ENCODE measurements at regions not wholly inside any gene's neighbourhood (a gene's known extent, or its start where the extent isn't known, plus 50 kb on each side); places are given as distances from the start of the nearest gene placed in this dataset.
A peak's percentile ranks its signal among the peaks of the same experiment; 100 is the strongest.

DNA sequence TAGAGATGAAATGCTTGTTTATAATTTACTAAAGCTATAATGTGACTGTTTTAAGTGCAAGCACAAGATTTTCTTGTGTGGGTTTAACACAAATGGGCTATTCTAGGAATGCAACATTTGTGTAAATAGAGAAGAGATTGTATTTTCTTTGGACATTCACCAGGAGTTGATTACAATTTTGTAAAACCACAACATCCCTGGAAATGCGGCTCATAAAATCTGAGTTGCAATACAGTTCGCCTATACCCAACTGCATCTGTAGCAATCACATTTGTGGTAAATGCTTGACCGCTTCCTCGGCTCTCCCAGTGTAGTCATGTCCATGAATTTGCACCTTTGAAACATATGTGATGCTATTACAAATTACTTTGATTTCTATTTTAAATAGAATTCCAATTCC is 348.7 kb upstream of the CDH20 start:
- no peak for DNase-seq

DNA sequence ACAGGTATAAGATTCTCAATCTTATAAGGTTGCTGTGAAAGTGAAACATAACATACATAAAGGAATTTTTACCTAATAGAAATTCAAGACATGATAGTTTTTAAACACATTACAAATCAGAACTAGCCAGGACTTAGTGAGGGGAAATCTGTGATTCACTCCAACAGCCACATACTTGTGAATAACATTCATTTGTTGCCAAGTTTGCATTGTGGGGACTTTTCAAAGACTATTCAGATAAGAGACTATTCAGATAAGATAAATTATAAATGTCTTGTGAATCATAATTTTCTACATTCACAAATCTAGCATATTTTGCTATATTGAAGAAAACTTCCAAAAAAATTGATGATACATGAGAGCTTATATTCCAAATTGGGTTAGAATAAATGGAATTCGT is 345.3 kb upstream of the CDH20 start:
- no peak for DNase-seq

DNA sequence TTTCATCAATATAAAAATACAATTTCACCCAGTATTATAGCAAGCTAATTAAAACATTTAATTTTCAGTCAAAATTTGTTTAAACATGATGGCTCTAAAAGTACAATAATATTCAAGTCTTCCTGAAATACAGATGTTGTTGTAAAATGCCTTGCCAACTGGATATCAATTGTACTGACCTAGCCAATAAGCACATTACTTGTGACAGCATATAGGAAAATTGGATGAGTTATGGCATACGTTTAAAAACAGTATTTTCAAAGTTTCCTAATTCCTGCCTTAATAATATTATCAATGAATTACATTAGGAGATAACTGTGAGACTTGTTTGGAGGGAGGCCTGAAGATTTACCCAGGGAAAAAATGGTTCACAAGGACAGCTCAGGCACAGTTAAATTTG is 336.9 kb upstream of the CDH20 start:
- DNase-seq: no peak

DNA sequence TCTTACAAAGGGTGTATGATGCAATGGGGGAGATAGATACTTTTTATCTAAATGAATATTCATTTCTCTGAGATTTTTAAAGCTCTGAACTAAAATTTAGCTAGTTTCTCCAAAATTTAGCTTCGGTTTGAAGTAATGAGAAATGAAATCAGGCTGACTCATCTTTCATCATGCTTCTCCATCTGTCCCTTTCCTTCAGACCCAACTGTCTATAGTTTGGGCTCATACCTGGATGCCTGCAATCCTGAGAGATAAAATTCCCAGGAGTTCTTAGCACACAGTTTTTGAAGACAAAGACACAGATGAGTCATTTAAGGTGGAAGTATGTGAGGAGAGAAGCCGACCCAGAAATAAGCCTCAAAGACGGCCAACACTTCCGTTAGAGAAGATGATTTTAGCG is 336.4 kb upstream of the CDH20 start:
- no peak for DNase-seq

DNA sequence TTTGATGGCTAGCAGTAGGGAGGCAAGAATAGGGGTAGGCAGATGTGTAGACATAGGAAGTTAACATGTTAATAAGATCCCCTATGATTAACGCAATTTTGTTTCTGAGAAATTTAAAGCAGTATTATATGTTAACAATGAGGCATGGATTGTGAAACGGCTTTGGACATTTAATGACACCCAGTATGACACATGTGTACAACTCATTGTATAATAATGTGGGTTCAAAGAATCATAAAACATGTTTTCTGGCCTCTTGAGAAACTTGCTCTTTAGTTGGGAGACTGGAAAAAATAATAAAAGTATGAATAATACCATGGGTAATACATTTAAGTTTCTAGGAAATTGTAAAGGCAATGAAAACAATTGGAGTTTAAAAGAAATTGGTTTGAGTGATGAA is 332.1 kb upstream of the CDH20 start:
- DNase-seq: no peak

DNA sequence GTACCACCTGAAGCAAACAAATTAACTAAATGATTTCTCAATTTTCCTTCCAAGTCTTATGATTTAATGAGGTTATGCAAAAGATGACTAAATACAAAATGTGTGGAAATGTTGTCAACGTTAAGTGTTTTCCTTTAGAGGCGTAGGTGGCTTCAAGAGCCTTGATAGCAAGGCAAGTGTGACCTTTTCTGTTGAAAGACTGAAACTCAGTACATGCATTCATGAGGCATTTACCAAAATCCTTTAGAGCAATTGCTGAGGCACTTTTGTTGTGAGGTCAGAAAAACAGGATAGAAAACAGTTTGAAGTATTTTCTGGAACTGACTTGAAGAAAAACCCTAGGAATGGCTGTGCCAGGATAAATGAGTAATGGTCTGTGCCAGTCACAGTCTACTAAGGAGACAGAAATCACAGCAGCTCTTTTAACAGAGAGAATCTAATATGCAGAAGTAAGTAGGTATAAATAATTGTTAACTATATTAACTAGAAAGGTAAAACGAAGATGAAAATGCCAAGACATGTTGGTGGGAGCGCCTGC is 326.5 kb upstream of the CDH20 start:
- no peak for DNase-seq

DNA sequence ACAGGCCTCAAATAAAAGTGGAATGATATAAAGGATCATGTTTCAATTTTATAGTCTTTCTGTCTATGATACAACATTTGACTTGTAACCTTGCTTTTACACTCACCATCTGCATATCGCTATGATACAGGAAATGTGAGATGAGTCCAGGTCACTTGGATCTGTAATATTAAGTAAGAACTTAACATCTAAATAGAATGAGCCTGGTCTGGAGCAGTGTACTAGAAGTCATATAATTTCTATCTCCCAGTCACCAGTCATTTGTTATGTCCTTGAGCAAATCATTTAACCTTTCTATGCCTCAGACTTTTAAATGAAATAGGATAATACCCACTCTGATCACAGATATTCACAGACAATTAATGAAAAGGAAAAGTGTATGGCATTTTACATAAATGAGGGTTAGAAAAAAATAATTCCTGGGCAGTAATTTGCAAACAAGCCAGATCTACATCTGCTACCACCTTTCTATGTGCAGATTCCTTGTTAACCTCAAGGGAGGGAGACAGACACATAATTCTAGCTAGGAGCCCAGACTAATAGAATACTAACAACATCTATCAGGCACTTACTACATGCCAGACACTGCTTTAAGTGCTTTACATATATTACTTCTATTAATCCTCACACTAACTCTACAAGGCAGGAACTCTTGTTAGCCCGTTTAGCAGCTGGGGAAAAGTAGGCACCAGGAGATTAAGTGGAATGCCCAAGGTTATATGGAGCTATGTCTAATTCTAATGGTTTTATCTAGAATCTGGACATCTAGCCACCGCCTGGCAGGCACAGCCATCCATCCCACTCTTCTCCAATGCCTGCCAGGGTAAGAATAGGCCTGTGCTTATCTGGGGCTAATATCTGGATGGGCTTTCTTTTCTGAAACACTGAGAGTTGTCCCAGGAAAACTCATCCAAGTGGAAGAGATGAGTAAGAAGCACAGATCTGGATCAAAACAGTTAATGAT is 313.6 kb upstream of the CDH20 start:
- no peak for DNase-seq

DNA sequence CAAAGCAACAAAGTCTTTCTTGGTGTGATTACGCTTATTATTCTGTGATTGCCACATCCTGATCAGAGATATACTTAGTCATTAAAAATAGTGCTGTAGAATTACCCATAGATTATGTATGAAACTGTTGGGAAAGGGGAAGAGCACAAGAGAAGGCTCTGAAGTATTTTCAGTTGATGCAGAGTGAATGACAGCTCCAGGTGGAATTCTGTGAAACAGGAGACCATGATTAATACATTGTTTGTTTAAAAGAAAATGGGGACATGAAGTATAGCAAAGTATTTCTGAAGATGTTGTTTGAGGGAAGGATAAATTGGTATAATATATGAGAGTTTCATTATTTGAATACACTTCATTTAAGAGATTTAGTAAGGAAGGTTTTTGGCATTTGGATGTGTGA is 307.6 kb upstream of the CDH20 start:
- no peak for DNase-seq

DNA sequence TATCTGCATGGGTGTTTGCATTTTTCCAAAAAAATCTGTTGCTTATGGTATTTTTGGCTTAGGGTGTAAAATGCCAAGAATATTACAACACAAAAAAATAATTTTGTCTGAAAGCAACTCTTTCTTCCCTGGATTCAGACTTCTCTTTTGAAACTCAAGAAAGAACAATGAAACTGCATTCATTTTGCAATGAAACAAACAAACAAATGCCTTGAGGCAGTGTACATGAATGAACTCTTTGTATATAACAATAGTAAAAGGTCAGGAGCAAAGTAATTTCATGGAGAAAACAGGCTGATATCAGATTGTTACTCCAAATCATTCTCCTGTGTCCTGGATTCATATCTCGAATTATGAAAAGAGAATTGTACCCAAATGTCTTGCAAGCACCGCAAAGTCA is 301.6 kb upstream of the CDH20 start:
- no peak for DNase-seq

DNA sequence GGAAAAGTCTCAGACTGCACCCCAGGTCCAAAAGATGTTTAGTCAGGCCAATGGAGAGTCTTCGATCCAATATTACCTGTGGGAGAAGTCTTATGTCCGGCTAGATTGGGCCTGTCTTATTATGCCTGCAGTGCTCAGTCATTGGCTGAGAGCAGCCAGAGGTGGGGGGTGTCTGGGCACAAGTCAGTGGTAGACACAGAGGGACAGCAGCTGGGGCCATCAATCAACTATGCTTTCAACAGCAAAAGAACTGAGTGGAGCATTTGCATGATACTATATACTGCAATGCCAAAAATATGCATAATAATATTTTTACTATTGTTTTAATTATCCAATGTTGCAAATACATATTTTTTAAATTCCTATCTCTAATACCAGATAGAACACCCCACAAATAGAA is 298.6 kb upstream of the CDH20 start:
- no peak for DNase-seq

DNA sequence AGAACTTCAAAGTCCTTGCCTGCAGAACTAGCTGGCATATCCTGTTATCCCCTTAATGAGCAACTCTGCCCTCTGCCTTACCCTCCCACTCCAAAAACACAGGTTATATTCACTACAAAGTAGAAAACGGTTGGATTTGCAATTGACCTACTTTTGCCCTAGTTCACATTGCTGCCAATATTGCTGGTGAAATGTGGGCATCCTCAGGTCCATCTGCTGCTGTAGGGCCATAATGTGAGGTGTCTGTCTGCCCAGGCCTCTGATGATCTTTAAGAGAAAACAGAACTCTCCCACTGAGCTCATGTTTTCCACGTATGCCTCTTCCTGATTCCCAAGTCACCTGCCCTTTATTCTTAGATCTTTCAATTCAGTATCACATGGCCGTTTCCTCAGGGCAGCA is 294.0 kb upstream of the CDH20 start:
- DNase-seq: no peak

DNA sequence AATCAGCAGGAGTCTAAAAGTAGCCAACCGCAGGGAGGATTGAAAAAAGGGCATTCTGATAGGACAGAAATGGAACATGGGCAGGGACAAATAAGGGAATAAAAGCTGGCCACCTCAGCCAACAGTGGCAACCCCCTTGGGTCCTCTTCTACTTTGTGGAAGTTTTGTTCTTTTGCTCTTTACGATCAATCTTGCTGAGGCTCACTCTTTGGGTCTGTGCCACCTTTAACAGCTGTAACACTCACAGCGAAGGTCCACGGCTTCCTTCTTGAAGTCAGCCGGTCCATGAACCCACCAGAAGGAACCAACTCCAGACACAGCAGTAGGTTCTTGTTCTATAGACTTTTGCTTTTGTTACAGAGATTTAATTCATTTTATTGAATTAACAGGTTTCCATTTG is 285.4 kb upstream of the CDH20 start:
- DNase-seq: no peak

DNA sequence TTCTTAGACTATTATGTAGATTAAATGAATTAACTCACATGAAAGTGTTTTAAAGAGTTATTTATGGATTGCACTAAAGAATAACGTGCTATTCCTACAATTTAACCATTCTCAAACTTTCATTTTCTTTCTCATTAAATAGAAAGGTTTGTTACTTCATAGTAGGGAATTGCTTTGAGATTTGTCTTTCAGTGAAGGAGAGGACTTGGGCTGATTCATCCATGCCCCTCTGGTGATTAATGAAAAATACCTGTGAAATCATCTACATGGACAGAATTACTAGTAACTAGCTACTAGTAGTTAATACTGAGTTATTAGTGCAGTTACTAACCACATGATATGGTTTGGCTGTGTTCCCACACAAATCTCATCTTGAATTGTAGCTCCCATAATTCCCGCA is 275.8 kb upstream of the CDH20 start:
- DNase-seq: no peak

DNA sequence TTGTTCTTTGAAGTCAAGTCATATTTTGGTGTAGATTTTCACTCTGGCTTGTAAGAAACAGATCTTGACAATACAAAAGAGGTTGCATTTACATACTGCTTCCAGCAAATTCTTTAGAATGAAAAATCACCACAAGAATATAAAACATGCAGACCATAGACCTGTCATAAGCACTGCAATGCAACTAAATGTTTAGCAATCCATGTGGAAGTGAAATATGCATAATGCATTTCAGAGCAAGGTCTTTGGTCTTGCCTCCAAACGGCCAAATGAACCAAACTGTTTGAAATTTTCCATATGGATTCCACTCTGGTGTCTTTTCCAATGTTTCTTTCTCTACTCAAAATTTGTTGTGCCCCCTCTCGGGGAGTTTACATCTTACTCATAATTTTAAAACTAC is 271.0 kb upstream of the CDH20 start:
- no peak for DNase-seq

DNA sequence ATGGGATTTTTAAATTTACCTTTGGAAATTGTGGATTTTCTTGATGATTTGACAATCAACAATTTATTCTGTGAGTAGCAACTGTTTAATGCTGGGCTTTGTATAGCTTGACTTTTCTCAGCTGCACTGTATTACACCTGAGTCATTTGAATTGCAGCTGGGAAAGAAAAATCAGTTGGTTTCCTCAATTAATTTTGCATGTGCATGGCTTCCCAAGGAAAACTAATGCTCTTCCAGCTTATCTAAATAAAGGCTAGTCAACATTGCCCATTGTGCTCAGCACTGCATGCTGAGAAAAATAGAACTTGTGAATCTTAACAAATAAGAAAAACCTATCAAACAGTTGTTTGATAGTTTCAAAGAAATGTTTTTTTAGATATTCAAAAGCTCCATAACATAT is 268.3 kb upstream of the CDH20 start:
- no peak for DNase-seq

DNA sequence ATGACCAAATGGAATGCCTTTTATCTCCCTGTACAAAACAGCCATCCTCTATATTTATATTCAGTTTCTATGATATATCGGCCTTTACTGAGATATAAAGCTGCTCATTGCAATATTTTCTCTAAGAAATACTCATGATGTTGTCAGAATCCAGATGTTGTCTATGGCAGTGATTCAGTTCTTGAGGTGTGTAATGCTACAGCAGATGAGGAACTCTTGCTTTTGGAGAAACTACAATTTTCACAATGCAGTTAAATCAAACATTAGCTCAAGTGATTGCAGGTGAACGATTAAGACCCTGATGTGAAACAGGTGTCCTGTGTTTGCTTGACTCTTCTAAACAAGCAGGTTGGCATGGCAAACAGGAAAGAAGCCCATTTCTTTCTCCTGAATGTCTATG is 256.2 kb upstream of the CDH20 start:
- DNase-seq: no peak

DNA sequence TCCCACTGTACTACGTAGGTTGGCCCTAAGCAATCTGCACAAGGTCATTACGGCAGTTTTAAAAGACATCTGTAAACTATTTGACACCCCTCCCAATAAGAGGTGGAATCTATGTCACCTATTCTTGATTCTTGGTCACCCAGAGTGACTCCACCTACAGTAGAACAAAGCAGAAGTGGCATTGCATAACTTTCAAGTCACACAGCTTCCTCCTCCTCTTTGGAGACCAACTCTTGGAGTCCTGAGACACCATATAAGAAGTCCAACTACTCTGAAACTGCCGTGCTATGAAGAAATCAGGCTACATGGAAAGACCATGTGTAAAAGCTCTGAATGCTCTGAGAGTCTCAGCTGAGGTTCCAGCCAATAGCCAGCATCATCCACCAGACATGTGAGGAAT is 253.5 kb upstream of the CDH20 start:
- no peak for DNase-seq

DNA sequence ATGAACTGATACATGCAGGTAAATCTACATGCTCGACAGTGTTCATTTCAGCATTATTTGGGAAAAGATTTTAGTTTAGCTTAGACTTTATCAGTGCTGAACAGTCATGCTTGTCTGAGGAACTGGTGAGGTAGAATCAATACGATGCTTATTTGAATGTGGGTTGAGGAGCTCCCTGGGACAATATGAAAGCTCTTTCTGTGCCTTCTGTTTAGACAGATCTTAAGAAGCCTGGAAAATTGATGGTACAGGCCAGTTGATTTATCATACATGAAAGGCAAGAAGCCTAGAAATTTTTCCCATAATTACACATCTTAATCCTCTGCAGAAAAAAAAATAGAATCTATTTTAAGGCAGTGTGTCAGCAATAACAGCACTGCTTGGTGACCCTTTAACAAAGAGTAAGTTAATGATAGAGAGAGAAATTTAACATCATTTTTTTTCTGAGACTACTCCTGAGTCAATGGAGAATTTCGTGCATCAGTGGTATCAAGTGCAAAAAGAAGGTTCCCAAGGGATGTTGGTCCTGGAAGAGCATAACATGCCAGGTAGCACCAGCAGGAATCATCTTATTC is 252.2 kb upstream of the CDH20 start:
- DNase-seq: no peak

DNA sequence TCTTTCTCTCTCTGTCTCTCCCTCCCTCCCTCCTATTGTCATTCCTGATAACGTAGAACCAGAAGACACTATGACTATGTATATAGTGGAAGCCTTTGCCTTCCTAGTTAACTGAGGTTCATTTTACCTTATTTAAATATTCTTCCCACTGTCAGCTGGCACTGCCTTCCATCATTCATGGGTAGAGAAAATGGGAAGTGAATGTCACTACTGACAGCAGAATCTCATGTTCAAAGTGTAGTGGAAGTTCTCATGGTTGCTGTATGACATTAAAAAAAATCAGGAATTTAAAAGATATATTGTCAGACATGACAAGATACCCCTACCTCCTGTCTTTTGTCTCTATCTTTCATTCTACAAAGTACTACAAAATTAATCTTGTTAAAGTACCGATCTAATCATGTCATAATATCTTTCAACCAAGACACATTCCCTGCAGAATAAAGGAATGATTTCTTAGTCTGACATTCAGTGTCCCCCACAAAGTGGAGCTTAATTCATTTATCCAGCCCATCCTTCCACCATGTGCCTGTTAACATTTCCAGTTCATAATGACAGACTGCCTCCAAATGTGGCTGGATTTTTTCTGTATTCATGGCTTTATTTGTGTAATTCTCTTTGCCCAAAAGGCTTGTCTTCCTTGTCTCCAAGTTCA is 250.1 kb upstream of the CDH20 start:
- DNase-seq: no peak

DNA sequence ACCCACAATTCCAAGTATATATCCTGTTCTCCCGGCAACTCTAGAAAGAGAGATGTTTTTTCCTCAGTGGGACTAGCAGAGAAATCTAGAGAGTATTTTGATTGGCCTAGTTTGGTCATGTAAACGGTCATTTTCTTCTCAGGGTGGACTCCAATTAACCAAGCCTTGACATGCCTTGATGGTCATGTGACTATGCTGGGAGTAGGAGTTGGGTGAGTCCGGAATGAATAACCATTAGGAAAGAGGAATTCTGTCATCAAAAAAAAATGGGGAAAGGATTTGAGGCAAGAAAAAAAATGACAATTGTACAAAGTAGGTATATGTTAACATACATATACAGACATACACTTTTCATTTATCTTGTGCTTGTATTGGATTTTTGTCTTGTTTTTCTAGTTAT is 248.2 kb upstream of the CDH20 start:
- no peak for DNase-seq

DNA sequence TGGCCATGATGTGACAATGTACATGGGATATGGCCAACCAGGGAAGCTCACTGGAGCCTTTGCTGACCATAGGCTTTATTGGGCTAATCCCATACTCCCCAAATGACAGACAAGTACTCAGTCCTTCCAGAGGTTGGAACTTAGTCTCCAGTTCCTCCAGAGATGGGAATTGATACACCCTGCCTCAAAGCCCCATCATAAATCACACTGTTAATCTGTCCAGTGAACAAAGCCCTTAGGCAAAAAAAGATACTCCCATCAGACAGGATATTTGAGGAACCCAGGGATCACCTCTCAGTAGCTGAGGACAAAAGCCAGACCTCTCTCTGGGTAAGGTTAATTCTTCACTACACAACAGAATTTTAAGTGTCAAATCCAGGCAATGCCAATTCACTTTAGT is 247.5 kb upstream of the CDH20 start:
- no peak for DNase-seq

DNA sequence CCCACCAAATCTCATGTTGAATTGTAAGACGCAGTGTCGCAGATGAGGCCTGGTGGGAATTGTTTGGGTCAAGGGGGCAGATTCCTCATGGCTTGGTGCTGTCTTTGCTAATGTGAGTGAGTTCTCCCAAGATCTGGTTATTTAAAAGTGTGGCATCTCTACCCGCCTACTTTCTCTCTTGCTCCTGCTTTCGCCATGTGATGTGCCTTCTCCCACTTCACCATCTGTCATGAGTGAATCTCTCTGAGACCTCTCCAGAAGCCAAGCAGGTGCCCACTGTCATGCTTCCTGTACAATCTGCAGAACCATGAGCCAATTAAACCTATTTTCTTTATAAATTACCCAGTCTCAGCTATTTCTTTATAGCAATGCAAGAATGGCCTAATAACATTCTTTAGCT is 246.6 kb upstream of the CDH20 start:
- no peak for DNase-seq

DNA sequence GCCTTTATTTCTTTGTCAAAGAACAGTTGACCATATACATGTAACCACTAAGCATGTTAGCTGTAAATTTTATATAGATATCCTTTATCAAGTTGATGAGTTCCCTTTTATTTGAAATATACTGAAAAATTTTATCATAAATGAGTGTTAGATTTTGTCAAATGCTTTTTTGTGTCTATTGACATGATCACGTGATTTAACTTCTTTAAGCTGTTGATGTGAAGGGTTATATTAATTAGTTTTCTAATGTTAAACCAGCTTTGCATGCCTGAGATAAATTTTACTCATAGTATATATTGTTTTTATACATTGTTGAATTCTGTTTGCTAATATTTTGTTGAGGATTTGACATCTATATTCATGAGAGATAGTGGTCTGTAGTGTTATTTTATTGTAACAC is 241.9 kb upstream of the CDH20 start:
- no peak for DNase-seq

DNA sequence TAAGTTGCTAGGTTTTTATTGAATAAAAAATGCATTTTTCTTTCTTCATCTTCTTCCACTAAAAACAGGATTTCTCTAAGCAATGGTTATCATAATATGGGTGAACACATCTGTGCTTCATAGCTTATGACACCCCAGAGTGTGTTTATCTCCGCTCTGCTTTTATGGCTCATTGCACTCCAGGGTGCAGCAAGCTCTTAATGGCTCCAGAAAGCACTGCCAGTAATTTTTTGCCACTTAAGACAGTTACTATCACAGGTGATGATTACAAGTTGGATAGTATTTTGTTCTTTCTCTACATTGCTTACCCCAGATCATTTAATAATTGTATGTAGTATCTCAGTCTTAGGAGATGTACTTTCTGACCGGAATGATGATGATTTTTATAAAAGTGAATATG is 239.3 kb upstream of the CDH20 start:
- DNase-seq: peak; percentile 61

Data from NCI-H1436 (cell line).